ENCODE measurements at regions not wholly inside any gene's neighbourhood (a gene's known extent, or its start where the extent isn't known, plus 50 kb on each side); places are given as distances from the start of the nearest gene placed in this dataset.
"Not testable (repeated sequence)": the region's sequence is repeated elsewhere in the genome, so short reads cannot be mapped to it uniquely, and the experiment has no call there.

DNA sequence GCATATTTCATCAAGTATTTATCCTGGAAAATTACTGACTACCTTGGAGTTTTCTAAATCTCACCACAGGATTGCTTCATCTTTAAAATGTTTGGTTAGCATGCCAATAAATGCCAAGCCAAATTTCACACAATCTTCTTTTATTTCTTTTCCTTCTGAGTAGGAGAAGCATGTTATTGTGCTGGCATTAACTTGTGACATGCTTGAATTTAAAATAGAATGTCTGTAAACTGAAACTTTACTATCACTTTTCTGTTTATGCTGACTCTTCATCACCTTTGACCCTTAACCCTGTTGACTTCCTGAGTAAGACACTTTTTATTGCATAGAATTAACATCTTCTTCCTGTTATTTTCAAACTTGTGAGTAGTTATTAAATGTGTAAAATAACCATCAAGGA is 56.2 kb upstream of the LRRTM4 start:
- Histone ChIP-seq H3K36me3 (ENCODE audit: low read depth) (no peaks in the 10 kb centered on the region), H3K9me3 (no peaks in the 10 kb centered on the region), H3K4me3 (no peak overlapping the region), H3K4me1 (ENCODE audit: low read depth) (peaks cover 6% of the 10 kb centered on the region)
- TF ChIP-seq, protein P1, sequence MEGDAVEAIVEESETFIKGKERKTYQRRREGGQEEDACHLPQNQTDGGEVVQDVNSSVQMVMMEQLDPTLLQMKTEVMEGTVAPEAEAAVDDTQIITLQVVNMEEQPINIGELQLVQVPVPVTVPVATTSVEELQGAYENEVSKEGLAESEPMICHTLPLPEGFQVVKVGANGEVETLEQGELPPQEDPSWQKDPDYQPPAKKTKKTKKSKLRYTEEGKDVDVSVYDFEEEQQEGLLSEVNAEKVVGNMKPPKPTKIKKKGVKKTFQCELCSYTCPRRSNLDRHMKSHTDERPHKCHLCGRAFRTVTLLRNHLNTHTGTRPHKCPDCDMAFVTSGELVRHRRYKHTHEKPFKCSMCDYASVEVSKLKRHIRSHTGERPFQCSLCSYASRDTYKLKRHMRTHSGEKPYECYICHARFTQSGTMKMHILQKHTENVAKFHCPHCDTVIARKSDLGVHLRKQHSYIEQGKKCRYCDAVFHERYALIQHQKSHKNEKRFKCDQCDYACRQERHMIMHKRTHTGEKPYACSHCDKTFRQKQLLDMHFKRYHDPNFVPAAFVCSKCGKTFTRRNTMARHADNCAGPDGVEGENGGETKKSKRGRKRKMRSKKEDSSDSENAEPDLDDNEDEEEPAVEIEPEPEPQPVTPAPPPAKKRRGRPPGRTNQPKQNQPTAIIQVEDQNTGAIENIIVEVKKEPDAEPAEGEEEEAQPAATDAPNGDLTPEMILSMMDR (IDR thresholded peaks at IDR 0.05), result no peak
- intact Hi-C loops (cut with DNase I, micrococcal nuclease), result no loop called here
- no peak for ATAC-seq
- no peak for DNase-seq

DNA sequence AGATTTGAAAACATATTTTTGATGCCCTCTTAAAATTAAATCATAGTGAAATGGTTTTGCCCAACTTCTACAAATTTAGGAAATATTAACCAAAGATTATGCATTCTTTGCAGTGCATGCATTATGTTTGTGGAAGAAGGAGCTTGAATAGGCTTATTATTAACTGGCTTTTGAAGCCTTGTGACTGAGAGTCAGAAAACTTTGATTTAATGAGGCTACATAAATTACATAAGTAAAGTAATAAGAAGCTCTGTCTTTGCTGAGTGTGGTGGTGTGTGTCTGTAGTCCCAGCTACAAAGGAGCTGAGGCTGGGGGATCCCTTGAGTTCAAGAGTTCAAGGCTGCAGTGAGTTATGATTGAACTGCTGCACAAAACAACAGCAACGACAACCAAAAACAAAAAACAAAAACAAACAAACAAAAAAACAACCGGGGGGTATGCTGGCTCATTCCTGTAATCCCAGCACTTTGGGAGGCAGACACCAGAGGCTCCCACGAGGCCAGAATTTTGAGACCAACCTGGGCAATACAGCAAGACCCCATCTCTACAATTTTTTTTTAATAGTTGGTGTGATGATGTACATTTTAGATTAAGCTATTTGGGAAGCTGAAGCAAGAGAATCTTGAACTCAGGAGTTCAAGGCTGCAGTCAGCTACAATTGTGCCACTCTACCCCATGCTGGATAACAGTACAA is 57.0 kb upstream of the LRRTM4 start:
- intact Hi-C loops (cut with DNase I, micrococcal nuclease), result no loop called here
- no peak for ATAC-seq

DNA sequence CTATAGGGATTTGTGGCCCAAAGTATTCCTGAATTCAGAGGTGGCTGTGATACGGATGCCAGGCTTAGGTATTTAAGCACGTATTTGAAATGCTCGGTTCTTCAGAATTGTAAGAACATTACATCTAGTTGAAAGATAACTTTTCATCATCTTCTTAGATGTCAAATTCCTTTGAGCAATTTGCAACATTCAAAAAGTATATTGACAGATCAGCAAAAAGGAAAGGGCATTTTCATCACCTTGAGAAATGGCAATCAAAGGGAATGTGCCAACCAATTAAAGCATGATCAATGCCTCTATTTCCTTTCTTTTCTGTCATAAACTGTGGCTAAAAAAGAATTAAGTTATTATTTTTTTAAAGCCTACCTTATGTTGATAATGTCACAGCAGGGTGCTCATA is 66.3 kb upstream of the LRRTM4 start:
- intact Hi-C loops (cut with DNase I, micrococcal nuclease), result no loop called here
- Histone ChIP-seq H3K4me3 (no peak overlapping the region), H3K36me3 (ENCODE audit: low read depth) (no peaks in the 10 kb centered on the region), H3K4me1 (ENCODE audit: low read depth) (no peaks in the 10 kb centered on the region), H3K9me3 (no peaks in the 10 kb centered on the region)
- TF ChIP-seq, protein P1 (IDR thresholded peaks at IDR 0.05), result no peak
- no peak for DNase-seq
- ATAC-seq, result no peak

More for the DNA sequence above, 57.0 kb upstream of the LRRTM4 start:
- DNase-seq, result no peak
- Histone ChIP-seq H3K4me1 (ENCODE audit: low read depth) (peaks cover 6% of the 10 kb centered on the region), H3K36me3 (ENCODE audit: low read depth) (no peaks in the 10 kb centered on the region), H3K9me3 (no peaks in the 10 kb centered on the region), H3K4me3 (no peak overlapping the region)
- TF ChIP-seq, protein P1 (IDR thresholded peaks at IDR 0.05), result no peak

DNA sequence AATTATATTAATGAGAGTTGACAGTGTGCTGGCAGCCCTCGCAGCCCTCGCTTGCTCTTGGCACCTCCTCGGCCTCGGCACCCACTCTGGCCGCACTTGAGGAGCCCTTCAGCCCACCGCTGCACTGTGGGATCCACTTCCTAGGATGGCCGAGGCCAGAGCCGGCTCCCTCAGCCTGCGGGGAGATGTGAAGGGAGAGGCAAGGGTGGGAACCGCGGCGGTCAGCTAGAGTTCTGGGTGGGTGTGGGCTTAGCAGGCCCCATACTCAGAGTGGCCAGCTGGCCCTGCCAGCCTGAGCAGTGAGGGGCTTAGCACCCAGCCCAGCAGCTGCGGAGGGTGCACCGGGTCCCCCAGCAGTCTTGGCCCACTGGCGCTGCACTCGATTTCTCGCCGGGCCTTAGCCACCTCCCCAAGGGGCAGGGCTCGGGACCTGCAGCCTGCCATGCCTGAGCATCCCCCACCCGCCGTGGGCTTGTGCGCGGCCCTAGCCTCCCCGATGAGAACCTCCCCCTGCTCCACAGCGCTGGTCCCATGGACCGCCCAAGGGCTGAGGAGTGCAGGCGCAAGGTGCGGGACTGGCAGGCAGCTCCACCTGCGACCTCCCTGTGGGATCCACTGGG is 68.2 kb upstream of the LRRTM4 start:
- ATAC-seq (no peak), DNase-seq (no peak)
- H3K4me3 ChIP-seq, result no peak overlapping the region

DNA sequence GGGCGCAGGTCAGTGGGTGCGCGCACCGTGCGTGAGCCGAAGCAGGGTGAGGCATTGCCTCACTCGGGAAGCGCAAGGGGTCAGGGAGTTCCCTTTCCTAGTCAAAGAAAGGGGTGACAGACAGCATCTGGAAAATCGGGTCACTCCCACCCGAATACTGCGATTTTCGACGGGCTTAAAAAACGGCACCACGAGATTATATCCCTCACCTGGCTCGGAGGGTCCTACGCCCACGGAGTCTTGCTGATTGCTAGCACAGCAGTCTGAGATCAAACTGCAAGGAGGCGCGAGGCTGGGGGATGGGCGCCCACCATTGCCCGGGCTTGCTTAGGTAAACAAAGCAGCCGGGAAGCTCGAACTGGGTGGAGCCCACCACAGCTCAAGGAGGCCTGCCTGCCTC is 70.8 kb upstream of the LRRTM4 start:
- not testable (repeated sequence) for DNase-seq, ATAC-seq, H3K4me3 ChIP-seq

More for the DNA sequence above, 68.2 kb upstream of the LRRTM4 start:
- no peaks in the 10 kb centered on the region for H3K36me3 ChIP-seq (ENCODE audit: low read depth)
- intact Hi-C loops (cut with DNase I, micrococcal nuclease), result no loop called here
- TF ChIP-seq, protein P1 (IDR thresholded peaks at IDR 0.05), result no peak
- no peaks in the 10 kb centered on the region for H3K9me3 ChIP-seq
- no peaks in the 10 kb centered on the region for H3K4me1 ChIP-seq (ENCODE audit: low read depth)

DNA sequence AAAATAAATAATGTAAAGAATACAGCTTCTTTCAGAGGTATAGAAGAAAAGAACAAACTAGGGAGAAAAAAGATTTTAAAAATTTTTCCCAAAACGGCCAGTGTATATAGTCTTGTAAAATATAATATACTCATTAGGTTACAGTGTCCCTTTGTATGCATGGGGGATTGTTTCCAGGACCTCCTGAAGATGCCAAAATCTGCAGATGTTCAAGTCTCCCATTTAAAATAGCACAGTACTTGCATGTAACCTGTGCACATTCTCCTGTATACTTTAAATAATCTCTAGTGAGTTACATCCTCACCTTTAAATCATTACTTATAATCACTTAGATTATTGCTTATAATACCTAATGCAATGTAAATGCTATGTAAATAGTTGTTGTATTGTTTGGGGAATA is 80.6 kb upstream of the LRRTM4 start:
- intact Hi-C loops (cut with DNase I, micrococcal nuclease), result no loop called here
- no peaks in the 10 kb centered on the region for H3K9me3 ChIP-seq
- no peak overlapping the region for H3K4me3 ChIP-seq
- TF ChIP-seq, protein P1 (IDR thresholded peaks at IDR 0.05), result no peak
- no peaks in the 10 kb centered on the region for H3K4me1 ChIP-seq (ENCODE audit: low read depth)
- DNase-seq (no peak), ATAC-seq (no peak)
- no peaks in the 10 kb centered on the region for H3K36me3 ChIP-seq (ENCODE audit: low read depth)

More for the DNA sequence above, 70.8 kb upstream of the LRRTM4 start:
- H3K4me1 ChIP-seq (ENCODE audit: low read depth); H3K9me3 ChIP-seq; intact Hi-C loops (cut with DNase I, micrococcal nuclease); H3K36me3 ChIP-seq (ENCODE audit: low read depth): not testable (repeated sequence)
